ENCODE measurements at regions not wholly inside any gene's neighbourhood (a gene's known extent, or its start where the extent isn't known, plus 50 kb on each side); places are given as distances from the start of the nearest gene placed in this dataset.
"Not testable (repeated sequence)": the region's sequence is repeated elsewhere in the genome, so short reads cannot be mapped to it uniquely, and the experiment has no call there.

DNA sequence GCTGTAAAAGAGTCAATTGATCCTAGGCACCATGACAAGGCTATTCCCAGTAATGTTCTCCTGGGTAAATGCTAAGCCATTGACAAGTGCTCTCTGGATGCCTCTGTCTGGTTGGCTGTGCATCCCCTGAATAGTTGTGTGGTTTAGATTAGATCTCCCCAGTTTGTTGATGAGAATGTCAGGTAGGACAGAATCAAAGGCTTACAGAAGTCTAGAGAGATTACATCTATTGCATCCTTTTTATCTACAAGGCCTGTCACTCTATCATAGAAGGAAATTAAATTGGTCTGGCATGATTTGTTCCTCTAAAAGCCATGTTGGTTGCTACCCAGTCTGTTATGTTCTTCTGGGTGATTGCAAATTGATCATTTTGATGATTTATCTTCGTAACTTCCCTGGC lies 548.3 kb downstream of the GATA3 start:
- no peak for DNase-seq (ENCODE audit: low read depth)

DNA sequence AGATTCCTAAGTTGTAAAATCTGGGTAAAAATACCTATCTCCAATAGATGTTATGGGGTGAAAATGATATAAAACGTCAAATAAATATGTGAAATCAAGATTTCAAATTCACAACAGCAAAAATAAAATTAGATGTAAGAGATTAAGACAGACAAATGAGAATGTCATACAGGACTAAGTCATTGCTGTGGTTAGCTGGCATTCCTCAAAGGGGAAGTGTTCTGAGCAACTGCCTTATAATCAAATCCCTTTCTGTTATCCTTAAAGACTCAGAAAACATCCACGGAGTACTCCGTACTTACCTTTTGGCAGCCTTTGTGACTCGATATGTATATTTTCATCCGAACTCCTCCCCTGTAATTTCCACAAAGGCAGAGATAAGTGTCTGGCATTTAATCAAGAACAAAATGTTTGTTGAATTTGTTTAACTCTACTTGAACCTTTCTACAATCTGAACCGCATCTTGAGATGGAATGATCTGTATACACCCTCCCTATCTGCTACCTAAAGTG lies 559.6 kb downstream of the GATA3 start:
- no peak for DNase-seq (ENCODE audit: low read depth)

DNA sequence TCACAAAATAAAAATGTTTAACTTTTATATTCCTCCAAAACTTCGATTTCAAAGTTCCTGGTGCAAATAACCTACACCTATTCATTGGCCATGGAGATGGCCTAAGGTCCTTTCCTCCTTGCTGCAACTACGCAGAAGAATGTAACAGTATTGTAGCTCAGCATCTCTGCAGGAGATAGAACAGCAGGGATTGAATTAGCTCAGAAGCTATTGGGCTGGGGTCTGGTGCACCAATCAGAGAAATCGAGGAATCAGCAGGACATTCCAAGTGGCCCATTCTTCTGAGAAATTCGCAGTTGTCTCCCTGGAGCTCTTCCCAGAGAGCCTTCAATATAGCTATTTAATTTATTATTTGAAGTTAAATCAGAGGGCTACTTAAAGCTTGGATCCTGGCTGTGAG lies 560.6 kb downstream of the GATA3 start:
- no peak for DNase-seq (ENCODE audit: low read depth)

DNA sequence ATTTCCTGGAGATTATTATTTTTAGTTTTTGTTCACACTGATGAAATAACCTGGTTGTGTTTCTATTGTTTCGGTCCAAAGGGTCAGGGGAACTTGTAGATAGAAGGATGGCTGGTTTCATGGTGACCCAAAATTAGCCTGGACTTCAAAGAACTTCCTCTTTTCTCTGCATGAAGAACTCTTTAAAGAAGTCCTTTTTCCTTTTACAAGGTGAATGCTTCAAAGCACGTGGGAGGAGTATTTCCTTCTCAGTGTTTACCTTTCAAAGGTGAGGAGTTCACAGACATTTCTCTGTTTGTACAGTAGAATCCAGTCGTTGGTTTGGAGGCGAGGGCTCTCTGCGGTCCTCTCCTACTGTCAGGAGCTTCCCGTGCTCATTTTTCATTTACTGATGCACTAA lies 561.7 kb downstream of the GATA3 start:
- DNase-seq (ENCODE audit: low read depth) = no peak

DNA sequence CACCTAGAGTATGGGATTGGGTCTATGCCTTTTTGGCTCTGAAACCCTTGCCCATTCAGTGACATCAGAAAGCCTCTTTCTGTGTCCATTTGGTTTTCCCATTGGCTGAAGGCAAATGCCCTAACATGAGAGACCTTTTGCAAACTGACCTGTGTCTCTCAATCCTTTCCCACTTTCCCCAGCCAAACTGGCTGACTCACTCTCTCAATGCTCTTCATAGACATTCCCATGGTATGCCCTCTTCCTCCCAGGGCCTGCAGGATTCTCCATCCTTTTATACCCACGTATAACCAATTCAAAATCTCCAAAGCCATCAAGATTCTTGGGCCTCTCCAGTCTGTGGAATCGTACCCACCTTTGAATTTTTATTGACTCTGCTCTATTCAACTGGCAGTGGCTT lies 563.3 kb downstream of the GATA3 start:
- DNase-seq (ENCODE audit: low read depth) = no peak

DNA sequence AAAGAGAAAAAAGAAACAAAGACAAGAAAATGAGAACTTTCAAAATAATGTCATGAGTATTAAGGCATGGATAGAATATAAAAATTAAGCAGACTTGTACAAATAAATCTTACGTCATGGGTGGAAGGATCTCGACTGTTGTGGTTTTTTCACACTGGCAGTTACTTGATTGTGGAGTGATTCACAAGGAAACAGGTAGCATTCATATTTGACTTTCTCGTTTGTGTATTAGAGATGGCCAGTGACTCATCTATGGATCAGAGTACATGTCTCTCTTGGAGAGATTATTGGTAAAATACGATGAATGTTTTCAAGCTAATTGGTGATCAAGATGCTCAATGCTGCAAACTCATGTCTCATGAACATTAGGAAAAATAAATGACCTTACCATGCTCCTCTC lies 564.3 kb downstream of the GATA3 start:
- no peak for DNase-seq (ENCODE audit: low read depth)

DNA sequence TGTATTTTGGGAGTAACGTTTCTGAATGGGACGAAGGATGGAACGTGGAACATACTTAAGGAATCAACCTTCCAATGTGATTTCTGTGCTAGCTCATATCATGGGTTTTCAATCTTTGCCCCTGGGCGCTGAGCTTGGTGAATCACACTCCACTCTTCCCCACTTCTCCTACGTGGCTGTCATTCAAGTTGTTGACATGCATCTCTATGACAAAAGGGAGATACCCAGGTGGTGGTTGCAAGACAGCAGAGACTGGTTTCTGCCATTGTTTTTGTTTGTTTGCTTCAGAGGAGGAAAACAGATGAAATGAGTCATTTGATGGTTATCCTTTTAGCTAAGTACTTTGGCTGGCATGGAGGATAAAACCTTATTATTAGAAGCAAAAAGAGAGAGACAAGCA lies 573.9 kb downstream of the GATA3 start:
- DNase-seq (ENCODE audit: low read depth) = no peak

DNA sequence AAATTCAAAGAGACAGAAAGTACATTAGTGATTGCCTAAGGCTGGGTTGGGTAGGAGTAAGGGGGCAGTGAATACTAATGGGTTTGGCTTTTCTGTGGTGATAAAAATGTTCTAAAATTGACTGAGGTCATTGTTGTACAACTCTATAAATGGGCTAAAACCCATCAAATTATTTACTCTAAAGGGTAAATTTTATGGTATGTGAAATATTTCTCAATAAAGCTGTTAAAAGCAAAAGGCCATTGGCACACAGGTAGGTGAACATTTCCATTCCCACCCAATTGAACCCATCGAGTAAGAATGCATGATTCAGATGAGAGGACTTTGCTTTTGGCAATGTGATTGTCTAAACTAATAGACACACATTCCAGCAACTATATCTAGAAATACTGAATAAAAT lies 579.4 kb downstream of the GATA3 start:
- no peak for DNase-seq (ENCODE audit: low read depth)

DNA sequence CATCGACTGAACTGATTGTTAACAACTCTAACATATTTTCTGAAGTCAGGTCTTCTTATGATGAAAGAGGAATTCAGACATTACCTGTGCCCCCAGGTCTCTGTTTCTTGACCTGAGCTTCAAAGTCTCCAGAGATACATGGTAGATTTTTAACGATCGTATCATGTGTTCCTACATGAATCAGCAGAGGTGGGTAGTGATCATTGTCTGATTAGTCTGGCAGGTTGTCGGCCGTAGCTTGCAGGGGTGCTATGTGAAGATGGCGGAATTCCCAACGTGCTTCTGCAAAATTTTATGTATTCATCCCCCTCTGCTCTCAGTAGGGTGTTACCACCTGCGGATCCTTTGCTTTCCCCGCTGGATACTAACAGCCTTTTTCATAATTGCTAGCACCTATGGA lies 581.9 kb downstream of the GATA3 start:
- no peak for DNase-seq (ENCODE audit: low read depth)

DNA sequence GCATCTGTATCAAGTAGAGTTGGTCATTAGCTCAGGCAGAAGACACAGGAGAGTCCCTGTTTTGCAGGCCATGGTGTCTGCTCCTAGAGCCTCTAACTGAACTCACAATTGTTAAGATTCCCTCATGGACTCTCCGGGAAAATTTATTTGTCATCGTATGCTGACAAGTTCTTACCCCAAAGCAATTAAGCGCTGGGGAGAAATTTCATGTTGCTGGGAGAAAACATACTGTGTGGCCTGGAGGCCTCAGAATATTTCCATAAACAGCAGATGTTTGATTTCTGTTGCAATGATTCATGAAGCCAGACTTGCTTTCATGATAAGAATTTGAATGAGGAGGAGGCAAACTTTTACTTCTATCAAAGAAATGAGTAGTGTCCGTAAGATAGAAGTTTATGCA lies 583.2 kb downstream of the GATA3 start:
- no peak for DNase-seq (ENCODE audit: low read depth)

DNA sequence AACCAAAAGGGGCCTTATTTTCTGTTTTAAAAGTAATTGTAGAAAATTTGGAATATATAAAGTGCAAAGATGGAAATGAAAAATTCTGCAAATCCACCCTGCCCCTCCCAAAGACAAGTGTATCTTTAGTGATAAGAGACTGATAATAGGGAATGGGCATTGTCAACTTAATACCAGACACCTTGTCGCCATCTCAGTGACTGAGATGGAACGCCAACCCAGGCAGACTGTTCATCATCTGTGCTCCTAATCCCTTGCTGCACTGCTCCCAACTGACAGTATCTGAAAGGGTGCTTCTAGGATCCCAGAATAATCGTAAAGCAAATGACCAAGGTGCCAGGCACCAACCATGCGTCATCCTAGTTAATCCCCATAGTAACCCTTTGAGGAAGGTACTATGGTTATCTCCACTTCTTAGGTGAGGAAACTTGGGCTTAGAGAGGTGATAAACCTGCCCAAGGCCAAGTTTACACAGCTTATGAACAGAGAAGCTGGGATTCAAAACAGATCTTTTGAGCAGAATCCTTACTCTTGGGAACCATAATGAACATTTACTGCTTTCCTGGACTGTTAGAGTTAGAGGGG lies 583.7 kb downstream of the GATA3 start:
- no peak for DNase-seq (ENCODE audit: low read depth)

DNA sequence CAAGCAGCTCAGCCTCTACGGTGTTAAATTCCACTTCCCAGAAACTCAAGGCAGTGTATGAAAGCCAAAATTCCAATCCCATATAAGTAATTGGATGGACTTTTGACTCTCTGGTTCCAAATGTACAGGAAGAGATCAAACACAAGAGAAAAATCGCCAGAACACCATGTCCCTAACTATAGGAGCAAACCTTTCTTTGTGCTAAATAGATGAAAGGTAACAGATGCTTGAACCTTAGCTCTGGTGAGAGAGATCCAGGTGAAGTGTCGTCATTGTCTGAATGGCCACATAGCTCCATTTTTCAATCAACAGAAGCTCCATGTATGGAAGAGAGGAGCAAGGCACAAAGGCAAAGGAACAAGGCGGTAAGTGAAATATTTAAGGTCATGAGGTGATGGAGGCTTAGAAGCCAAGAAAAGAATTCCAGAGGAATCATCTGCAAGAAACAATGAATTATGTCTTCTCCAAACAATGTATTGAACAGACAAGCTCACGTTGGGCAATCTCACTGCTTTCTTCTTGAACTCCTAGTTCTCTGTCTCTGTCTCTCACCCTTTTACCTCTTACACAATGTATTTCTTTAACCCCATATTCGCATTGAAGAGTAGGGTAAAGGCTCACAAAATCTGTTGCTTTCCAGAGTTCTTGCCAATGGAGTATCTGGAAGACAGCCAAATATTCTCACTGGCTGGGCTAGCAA lies 585.1 kb downstream of the GATA3 start:
- DNase-seq (ENCODE audit: low read depth) = no peak

DNA sequence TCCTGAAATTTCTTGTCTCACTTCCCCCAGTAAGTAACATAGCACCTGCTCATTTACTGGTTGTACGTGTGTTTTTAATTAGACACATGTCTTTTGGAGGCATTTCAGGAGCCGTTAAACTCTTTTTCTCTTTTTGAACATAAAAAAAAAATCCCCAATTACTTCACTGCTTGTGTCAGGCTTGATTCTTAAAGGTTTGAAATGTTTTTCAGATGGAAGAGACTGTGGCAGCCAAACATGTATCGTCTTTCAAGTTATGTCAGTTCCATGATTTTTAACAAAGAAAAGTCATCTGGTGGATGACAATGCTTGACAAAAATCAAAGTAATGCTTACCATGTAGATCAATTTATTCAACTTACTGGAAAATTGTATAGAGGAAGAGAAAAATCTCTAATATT lies 585.8 kb downstream of the GATA3 start:
- no peak for DNase-seq (ENCODE audit: low read depth)

DNA sequence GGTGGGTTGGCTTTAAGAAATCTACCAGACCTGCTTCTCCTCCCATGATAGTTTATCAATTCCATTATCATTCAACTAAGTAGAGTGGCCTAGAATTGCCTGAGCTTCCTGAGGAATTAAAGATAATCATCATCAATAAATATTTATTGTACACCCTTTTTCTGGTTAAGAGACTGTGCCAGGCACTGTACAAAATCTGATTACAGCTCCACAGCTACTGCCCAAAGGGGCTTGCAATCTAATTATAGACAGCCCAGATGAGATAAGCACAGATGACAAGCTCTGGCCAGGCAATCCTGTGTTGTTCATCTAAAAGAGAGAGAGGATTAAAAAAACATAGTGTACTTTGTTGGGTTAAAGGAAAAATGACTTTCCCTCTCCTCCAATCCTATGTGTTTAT lies 586.4 kb downstream of the GATA3 start:
- no peak for DNase-seq (ENCODE audit: low read depth)

DNA sequence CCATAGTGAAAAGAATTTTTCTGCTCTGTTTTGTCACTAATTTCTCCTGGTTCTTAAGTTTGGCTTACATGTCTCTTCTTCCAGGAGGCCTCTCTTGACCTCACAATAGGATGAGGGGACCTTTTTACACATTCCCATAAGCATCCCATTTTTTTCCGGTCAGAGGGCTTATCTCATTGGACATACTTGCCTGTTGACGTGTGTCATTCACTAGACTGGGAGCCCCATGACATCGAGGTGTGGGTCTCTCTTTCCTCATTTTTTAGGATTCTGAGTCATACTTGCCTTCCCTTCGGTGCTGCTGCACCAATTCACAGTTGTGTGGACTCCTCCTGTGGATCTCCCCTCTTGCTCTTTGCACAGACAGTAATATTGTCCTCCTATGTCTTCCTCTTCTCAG lies 601.8 kb downstream of the GATA3 start:
- DNase-seq (ENCODE audit: low read depth) = no peak

DNA sequence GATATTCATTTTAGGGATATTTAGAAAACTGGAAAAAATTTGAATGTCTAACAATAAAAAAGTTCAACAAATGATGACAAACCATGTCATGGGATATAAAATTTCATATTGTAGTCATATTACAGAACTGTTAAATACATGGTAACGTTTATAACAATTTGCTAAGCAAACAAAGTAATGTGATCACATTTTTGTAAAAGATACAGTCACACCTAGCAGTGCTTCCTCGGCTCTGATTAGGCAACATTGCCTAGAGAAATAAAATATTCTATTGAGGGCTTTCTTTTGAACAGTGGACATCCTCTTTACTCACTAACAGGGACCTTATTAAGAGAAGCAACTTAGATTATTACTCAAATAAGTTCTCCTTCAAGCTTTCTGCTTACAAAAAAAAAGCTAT lies 605.5 kb downstream of the GATA3 start:
- no peak for DNase-seq (ENCODE audit: low read depth)

DNA sequence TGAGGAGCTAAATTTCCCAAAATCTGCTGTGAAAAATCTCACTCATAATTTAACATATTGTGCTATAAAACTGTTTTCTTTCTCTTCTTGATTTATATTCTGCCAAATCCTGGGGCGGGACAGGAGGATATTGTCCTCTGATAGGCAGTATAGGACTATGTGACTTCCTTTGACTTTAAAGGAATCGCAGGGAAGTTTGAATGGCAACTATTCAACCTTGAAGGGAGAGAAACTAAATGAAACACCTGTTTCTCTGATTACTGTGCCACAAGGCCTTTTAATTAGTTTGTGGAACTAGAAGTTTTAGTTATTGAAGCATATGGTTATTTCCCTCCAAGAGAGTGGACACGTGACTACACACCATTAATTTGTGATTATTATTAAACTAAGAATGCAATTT lies 607.4 kb downstream of the GATA3 start:
- DNase-seq (ENCODE audit: low read depth) = no peak

DNA sequence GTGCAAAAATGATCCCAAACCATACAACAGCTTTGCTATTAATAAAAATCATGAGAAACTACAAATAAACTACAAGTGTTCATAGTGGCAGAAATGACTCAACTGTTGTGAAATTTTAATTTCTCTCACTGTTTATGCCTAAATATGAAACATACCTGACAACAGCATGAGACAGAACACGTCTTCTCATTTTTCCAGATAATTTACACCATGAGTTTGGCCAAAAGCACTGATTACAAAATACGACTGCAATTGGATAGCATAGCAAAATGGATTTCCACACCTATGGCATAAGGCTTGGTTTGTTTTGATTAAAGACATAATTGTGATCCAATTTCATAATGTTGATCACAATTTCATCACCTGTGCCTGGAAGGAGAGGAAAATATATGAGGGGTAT lies 608.6 kb downstream of the GATA3 start:
- no peak for DNase-seq (ENCODE audit: low read depth)

DNA sequence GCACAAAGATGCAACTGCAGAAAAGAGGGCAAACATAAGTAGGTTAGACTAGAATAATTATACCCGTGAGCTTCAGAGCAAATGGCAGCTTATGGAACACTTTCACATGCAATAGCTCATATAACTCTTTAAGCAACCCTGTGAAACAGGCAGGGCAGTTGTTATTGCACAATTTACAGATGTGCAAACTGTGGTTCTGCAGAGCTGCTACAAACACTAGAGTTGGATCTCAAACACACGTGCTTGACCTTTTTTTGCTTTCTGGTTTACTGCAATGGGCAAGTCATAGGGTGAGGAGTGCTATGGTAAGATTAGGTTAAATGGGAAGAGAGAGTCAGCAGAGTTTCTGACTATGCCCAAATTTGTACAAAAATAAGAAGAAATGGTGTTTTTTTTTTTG lies 610.8 kb downstream of the GATA3 start:
- no peak for DNase-seq (ENCODE audit: low read depth)

DNA sequence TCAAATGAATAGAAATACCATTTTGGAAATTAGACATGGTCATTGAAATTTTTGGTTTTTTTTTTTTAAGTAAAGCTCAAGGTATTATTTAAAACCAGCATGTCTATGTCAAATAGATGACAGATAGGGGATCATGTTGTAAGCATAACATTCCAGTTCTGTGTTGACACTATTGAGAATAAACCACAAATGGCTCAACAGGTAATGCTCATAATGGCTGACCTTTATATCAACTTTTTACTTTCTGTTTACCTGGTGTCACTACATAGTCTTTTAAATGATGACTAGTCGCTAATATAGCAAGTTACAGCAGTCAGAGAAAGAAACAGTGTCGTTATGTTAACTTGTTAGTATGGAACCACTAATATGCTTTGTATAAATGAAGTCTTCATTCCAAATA lies 616.0 kb downstream of the GATA3 start:
- DNase-seq (ENCODE audit: low read depth) = no peak

DNA sequence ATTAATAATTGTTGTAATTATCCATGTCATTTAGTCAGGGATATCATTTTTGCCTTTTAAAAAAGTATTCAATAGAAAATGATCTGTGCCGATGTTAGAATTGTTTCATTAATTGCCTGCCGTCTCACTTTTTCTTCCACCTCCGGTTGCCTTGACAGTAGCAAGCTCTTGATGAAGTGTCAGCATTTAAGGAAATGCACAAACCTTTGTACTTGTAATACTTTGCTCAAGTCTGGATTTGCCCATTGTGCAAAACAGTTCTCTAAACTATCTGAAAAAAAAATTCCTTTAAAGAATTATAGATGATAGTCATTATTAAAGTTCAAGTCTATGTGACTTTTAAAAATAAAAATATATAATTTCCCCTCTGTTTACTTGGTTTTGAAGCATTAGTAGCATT lies 619.7 kb downstream of the GATA3 start:
- no peak for DNase-seq (ENCODE audit: low read depth)

DNA sequence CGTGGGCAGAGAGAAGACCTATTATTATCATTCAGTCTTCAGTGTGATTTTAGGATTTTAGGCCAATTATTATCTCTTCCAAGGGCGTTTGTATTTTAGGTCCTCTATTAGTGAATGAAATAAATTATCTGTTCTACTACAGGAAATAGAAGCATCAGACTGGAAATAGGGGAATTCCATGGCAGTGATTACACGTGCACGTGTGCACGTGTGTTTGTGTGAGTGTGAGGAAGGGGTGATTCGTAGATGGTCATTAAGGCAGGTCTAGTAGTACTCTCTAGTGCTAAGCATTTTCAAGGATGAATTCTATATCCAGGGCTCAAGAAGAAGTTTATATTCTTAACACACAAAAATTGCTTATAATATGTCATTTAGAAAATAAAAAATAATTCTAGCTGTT lies 623.2 kb downstream of the GATA3 start:
- no peak for DNase-seq (ENCODE audit: low read depth)

DNA sequence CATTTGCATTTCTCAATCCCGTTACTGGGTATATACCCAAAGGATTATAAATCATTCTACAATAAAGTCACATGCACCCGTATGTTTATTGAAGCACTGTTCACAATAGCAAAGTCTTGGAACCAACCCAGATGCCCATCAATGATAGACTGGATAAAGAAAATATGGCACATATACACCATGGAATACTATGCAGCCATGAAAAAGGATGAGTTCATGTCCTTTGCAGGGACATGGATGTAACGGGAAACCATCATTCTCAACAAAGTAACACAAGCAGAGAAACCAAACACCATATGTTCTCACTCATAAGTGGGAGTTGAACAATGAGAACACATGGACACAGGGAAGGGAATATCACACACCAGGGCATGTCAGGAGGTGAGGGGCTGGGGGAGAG lies 630.4 kb downstream of the GATA3 start:
- DNase-seq (ENCODE audit: low read depth) = not testable (repeated sequence)

DNA sequence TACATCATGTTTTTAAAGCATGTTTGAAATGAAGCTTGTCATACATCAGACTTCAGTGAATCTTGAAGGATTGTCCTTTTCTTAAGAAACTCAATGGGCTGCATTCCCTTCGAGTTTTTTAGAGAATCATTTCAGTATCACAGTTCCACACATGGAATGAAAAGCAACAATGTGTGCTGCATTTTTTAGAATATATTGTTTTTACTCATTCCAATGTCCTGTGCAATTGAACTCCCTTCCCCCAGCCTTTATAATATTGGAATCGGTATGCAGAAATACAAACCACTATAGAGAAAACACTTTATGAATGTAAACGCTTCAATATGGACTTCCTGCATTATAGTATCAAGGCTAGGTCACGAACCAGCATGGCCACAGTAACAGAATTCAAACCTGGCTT lies 634.4 kb downstream of the GATA3 start:
- no peak for DNase-seq (ENCODE audit: low read depth)
